Right atrium auricular region (tissue), 2 donors: ENCODE measurements at regions not wholly inside any gene's neighbourhood (a gene's known extent, or its start where the extent isn't known, plus 50 kb on each side); places are given as distances from the start of the nearest gene placed in this dataset.

Source experiments
- DNase-seq: peaks from one replicate; pipeline ENCODE4 v3.0.0-alpha.2; 2019; ENCODE audit warnings: low spot score
- H3K27ac ChIP-seq, 2 donors: fragments of 200-600 bp; sonication (generic); 1 replicate in 1 of 2; 2 replicates in 1 of 2; pipeline ENCODE4 v1.5.1; 2016 to 2019
- H3K27me3 ChIP-seq, 2 donors: fragments of 200-600 bp; sonication (generic); one replicate each; pipeline versions ENCODE4 v1.5.1 to v1.6.0; 2017 to 2019
- H3K36me3 ChIP-seq: fragments of 200-600 bp; sonication (generic); one replicate; pipeline ENCODE4 v1.5.1; 2016
- H3K4me1 ChIP-seq, 2 donors: fragments of 200-600 bp; sonication (generic); one replicate each; pipeline versions ENCODE4 v1.5.1 to v1.6.0; 2017 to 2019
- H3K4me3 ChIP-seq, 2 donors: fragments of 200-600 bp; sonication (generic); 1 replicate in 1 of 2; 2 replicates in 1 of 2; pipeline ENCODE4 v1.5.1; 2017 to 2019; ENCODE audit warnings: mild to moderate bottlenecking in 1 of 2, moderate library complexity in 1 of 2
- H3K9me3 ChIP-seq, 2 donors: fragments of 200-600 bp; sonication (generic); one replicate each; pipeline ENCODE4 v1.5.1; 2019
- CTCF ChIP-seq, 2 donors: fragments of 200-600 bp; sonication (generic); IDR thresholded peaks; one replicate each; pipeline ENCODE4 v1.5.1; 2019; ENCODE audit warnings: antibody characterized with exemption in 2 of 2

- H3K36me3 ChIP-seq, result no peaks in the 10 kb centered on the region
- no peak overlapping the region for H3K4me3 ChIP-seq
- H3K27ac ChIP-seq, result no peak overlapping the region
- no peaks in the 10 kb centered on the region for H3K27me3 ChIP-seq
- no peak for TF ChIP-seq CTCF (IDR thresholded peaks at IDR 0.05)
- no peaks in the 10 kb centered on the region for H3K4me1 ChIP-seq
- DNase-seq, result no peak
- H3K9me3 ChIP-seq, result no peaks in the 10 kb centered on the region
These were observed 174.0 kb upstream of the IL15 start for GRCh38 chr4:141462361-141462760.

- TF ChIP-seq CTCF (IDR thresholded peaks at IDR 0.05), result no peak
- no peaks in the 10 kb centered on the region for H3K36me3 ChIP-seq
These were observed 172.7 kb upstream of the IL15 start for GRCh38 chr4:141463678-141464077.

GRCh38 chr4:141464366-141464765, 172.0 kb upstream of the IL15 start:
- no peak for DNase-seq
- no peaks in the 10 kb centered on the region for H3K4me1 ChIP-seq
- H3K4me3 ChIP-seq, result no peak overlapping the region
- H3K36me3 ChIP-seq, result no peaks in the 10 kb centered on the region
- no peaks in the 10 kb centered on the region for H3K9me3 ChIP-seq
- no peak overlapping the region for H3K27ac ChIP-seq
- H3K27me3 ChIP-seq, result no peaks in the 10 kb centered on the region
- no peak for TF ChIP-seq CTCF (IDR thresholded peaks at IDR 0.05)

More at GRCh38 chr4:141463678-141464077, 172.7 kb upstream of the IL15 start:
- H3K4me3 ChIP-seq, result no peak overlapping the region
- H3K4me1 ChIP-seq, result no peaks in the 10 kb centered on the region
- no peaks in the 10 kb centered on the region for H3K9me3 ChIP-seq
- DNase-seq, result no peak
- H3K27ac ChIP-seq, result no peak overlapping the region
- no peaks in the 10 kb centered on the region for H3K27me3 ChIP-seq

- Histone ChIP-seq H3K4me1 (no peaks in the 10 kb centered on the region), H3K27ac (no peak overlapping the region), H3K27me3 (no peaks in the 10 kb centered on the region), H3K4me3 (no peak overlapping the region), H3K36me3 (no peaks in the 10 kb centered on the region), H3K9me3 (no peaks in the 10 kb centered on the region)
- DNase-seq, result no peak
- no peak for TF ChIP-seq CTCF (IDR thresholded peaks at IDR 0.05)
These were observed 171.2 kb upstream of the IL15 start for GRCh38 chr4:141465171-141465570.

- Histone ChIP-seq H3K27ac (no peak overlapping the region), H3K4me1 (no peaks in the 10 kb centered on the region), H3K9me3 (no peaks in the 10 kb centered on the region), H3K4me3 (no peak overlapping the region), H3K27me3 (no peaks in the 10 kb centered on the region), H3K36me3 (no peaks in the 10 kb centered on the region)
- no peak for DNase-seq
- no peak for TF ChIP-seq CTCF (IDR thresholded peaks at IDR 0.05)
These were observed 169.2 kb upstream of the IL15 start for GRCh38 chr4:141467225-141467624.

- no peaks in the 10 kb centered on the region for H3K9me3 ChIP-seq
- TF ChIP-seq CTCF (IDR thresholded peaks at IDR 0.05), result no peak
- H3K27ac ChIP-seq, result no peak overlapping the region
- H3K36me3 ChIP-seq, result no peaks in the 10 kb centered on the region
- H3K4me3 ChIP-seq, result no peak overlapping the region
- DNase-seq, result no peak
- H3K27me3 ChIP-seq, result no peaks in the 10 kb centered on the region
- peaks cover 0 to 3% of the 10 kb centered on the region in 2 donors for H3K4me1 ChIP-seq
These were observed 167.0 kb upstream of the IL15 start for GRCh38 chr4:141469392-141469791.
